ENCODE measurements at regions not wholly inside any gene's neighbourhood (a gene's known extent, or its start where the extent isn't known, plus 50 kb on each side); places are given as distances from the start of the nearest gene placed in this dataset.

GRCh38 chr14:101075801-101076413, 172.4 kb upstream of the RTL1 start:
- DNase-seq: no peak
- peaks cover 5% of the 10 kb centered on the region for H3K27me3 ChIP-seq (ENCODE audit: control insufficient read depth, insufficient read depth, low read length)
- no peaks in the 10 kb centered on the region for H3K36me3 ChIP-seq (replicated peaks; ENCODE audit: control insufficient read depth, insufficient read depth, low read length)
- H3K4me3 ChIP-seq (ENCODE audit: insufficient read depth, low read depth, low read length): no peak overlapping the region

- H3K36me3 ChIP-seq (replicated peaks; ENCODE audit: control insufficient read depth, insufficient read depth, low read length): no peaks in the 10 kb centered on the region
- DNase-seq: no peak
- peak overlapping the region; percentile 37 for H3K4me3 ChIP-seq (ENCODE audit: insufficient read depth, low read depth, low read length)
- H3K27me3 ChIP-seq (ENCODE audit: control insufficient read depth, insufficient read depth, low read length): peaks cover 5% of the 10 kb centered on the region
These were observed 173.1 kb upstream of the RTL1 start for GRCh38 chr14:101076451-101077198.

- Histone ChIP-seq H3K27me3 (ENCODE audit: control insufficient read depth, insufficient read depth, low read length) (peaks cover 5% of the 10 kb centered on the region), H3K36me3 (replicated peaks; ENCODE audit: control insufficient read depth, insufficient read depth, low read length) (no peaks in the 10 kb centered on the region), H3K4me3 (ENCODE audit: insufficient read depth, low read depth, low read length) (peak overlapping the region; percentile 37)
- DNase-seq: peak; percentile 95
These were observed 174.1 kb upstream of the RTL1 start for GRCh38 chr14:101077481-101078074.

- Histone ChIP-seq H3K4me3 (ENCODE audit: insufficient read depth, low read depth, low read length) (peak overlapping the region; percentile 37; the same call in 1 of the 2 replicates), H3K36me3 (replicated peaks; ENCODE audit: control insufficient read depth, insufficient read depth, low read length) (no peaks in the 10 kb centered on the region), H3K27me3 (ENCODE audit: control insufficient read depth, insufficient read depth, low read length) (peaks cover 5% of the 10 kb centered on the region)
- DNase-seq: no peak
These were observed 174.8 kb upstream of the RTL1 start for GRCh38 chr14:101078170-101078891.

- no peaks in the 10 kb centered on the region for H3K36me3 ChIP-seq (replicated peaks; ENCODE audit: control insufficient read depth, insufficient read depth, low read length)
- H3K4me3 ChIP-seq (ENCODE audit: insufficient read depth, low read depth, low read length): no peak overlapping the region
- peaks cover 5% of the 10 kb centered on the region for H3K27me3 ChIP-seq (ENCODE audit: control insufficient read depth, insufficient read depth, low read length)
- DNase-seq: peak; percentile 52
These were observed 175.3 kb upstream of the RTL1 start for GRCh38 chr14:101078892-101079221.

- peaks cover 5% of the 10 kb centered on the region for H3K27me3 ChIP-seq (ENCODE audit: control insufficient read depth, insufficient read depth, low read length)
- no peak for DNase-seq
- H3K36me3 ChIP-seq (replicated peaks; ENCODE audit: control insufficient read depth, insufficient read depth, low read length): no peaks in the 10 kb centered on the region
- no peak overlapping the region for H3K4me3 ChIP-seq (ENCODE audit: insufficient read depth, low read depth, low read length)
These were observed 177.5 kb upstream of the RTL1 start for GRCh38 chr14:101080922-101081593.

GRCh38 chr14:101082036-101082435, 178.5 kb upstream of the RTL1 start:
- Histone ChIP-seq H3K4me3 (ENCODE audit: insufficient read depth, low read depth, low read length) (no peak overlapping the region), H3K36me3 (replicated peaks; ENCODE audit: control insufficient read depth, insufficient read depth, low read length) (no peaks in the 10 kb centered on the region)
- DNase-seq: peak; percentile 58

GRCh38 chr14:101082436-101083384, 179.2 kb upstream of the RTL1 start:
- Histone ChIP-seq H3K27me3 (ENCODE audit: control insufficient read depth, insufficient read depth, low read length) (peaks cover 5% of the 10 kb centered on the region), H3K4me3 (ENCODE audit: insufficient read depth, low read depth, low read length) (no peak overlapping the region), H3K36me3 (replicated peaks; ENCODE audit: control insufficient read depth, insufficient read depth, low read length) (no peaks in the 10 kb centered on the region)
- DNase-seq: no peak

More at GRCh38 chr14:101082036-101082435, 178.5 kb upstream of the RTL1 start:
- peaks cover 5% of the 10 kb centered on the region for H3K27me3 ChIP-seq (ENCODE audit: control insufficient read depth, insufficient read depth, low read length)

GRCh38 chr14:101083564-101084435, 180.3 kb upstream of the RTL1 start:
- H3K4me3 ChIP-seq (ENCODE audit: insufficient read depth, low read depth, low read length): no peak overlapping the region
- H3K36me3 ChIP-seq (replicated peaks; ENCODE audit: control insufficient read depth, insufficient read depth, low read length): no peaks in the 10 kb centered on the region
- peak; percentile 80 for DNase-seq
- H3K27me3 ChIP-seq (ENCODE audit: control insufficient read depth, insufficient read depth, low read length): peaks cover under 1% of the 10 kb centered on the region; the same call in 1 of the 2 replicates

- H3K36me3 ChIP-seq (replicated peaks; ENCODE audit: control insufficient read depth, insufficient read depth, low read length): no peaks in the 10 kb centered on the region
- DNase-seq: no peak
- H3K27me3 ChIP-seq (ENCODE audit: control insufficient read depth, insufficient read depth, low read length): no peaks in the 10 kb centered on the region
- no peak overlapping the region for H3K4me3 ChIP-seq (ENCODE audit: insufficient read depth, low read depth, low read length)
These were observed 180.9 kb upstream of the RTL1 start for GRCh38 chr14:101084436-101084826.

- Histone ChIP-seq H3K4me3 (ENCODE audit: insufficient read depth, low read depth, low read length) (no peak overlapping the region), H3K36me3 (replicated peaks; ENCODE audit: control insufficient read depth, insufficient read depth, low read length) (no peaks in the 10 kb centered on the region), H3K27me3 (ENCODE audit: control insufficient read depth, insufficient read depth, low read length) (no peaks in the 10 kb centered on the region; the same call in 1 of the 2 replicates)
- DNase-seq: no peak
These were observed 183.4 kb upstream of the RTL1 start for GRCh38 chr14:101086926-101087325.

- no peak for DNase-seq
These were observed 184.3 kb upstream of the RTL1 start for GRCh38 chr14:101087614-101088394.

More at GRCh38 chr14:101087614-101088394, 184.3 kb upstream of the RTL1 start:
- Histone ChIP-seq H3K27me3 (ENCODE audit: control insufficient read depth, insufficient read depth, low read length) (no peaks in the 10 kb centered on the region; the same call in 1 of the 2 replicates), H3K4me3 (ENCODE audit: insufficient read depth, low read depth, low read length) (no peak overlapping the region), H3K36me3 (replicated peaks; ENCODE audit: control insufficient read depth, insufficient read depth, low read length) (no peaks in the 10 kb centered on the region)
